ENCODE measurements at regions not wholly inside any gene's neighbourhood (a gene's known extent, or its start where the extent isn't known, plus 50 kb on each side); places are given as distances from the start of the nearest gene placed in this dataset.

GRCh38 chr1:50357186-50357585, 66.1 kb downstream of the DMRTA2 start:
- TF ChIP-seq EZH2 (IDR thresholded peaks at IDR 0.05; ENCODE audit: borderline replicate concordance, insufficient read depth, low read length, poor library complexity, severe bottlenecking) (no peak), CTCF (IDR thresholded peaks at IDR 0.05; ENCODE audit: poor library complexity, severe bottlenecking) (no peak), EP300 (conservative IDR thresholded peaks at IDR 0.05; ENCODE audit: poor library complexity, severe bottlenecking) (no peak), RAD21 (conservative IDR thresholded peaks at IDR 0.05) (no peak), TAF1 (IDR thresholded peaks at IDR 0.05; ENCODE audit: low read depth) (no peak), POLR2AphosphoS5 (IDR thresholded peaks at IDR 0.05) (no peak), SMC3 (conservative IDR thresholded peaks at IDR 0.05; ENCODE audit: poor library complexity) (no peak), MXI1 (conservative IDR thresholded peaks at IDR 0.05; ENCODE audit: poor library complexity, severe bottlenecking) (no peak)
- TF ChIP-seq, protein P1, sequence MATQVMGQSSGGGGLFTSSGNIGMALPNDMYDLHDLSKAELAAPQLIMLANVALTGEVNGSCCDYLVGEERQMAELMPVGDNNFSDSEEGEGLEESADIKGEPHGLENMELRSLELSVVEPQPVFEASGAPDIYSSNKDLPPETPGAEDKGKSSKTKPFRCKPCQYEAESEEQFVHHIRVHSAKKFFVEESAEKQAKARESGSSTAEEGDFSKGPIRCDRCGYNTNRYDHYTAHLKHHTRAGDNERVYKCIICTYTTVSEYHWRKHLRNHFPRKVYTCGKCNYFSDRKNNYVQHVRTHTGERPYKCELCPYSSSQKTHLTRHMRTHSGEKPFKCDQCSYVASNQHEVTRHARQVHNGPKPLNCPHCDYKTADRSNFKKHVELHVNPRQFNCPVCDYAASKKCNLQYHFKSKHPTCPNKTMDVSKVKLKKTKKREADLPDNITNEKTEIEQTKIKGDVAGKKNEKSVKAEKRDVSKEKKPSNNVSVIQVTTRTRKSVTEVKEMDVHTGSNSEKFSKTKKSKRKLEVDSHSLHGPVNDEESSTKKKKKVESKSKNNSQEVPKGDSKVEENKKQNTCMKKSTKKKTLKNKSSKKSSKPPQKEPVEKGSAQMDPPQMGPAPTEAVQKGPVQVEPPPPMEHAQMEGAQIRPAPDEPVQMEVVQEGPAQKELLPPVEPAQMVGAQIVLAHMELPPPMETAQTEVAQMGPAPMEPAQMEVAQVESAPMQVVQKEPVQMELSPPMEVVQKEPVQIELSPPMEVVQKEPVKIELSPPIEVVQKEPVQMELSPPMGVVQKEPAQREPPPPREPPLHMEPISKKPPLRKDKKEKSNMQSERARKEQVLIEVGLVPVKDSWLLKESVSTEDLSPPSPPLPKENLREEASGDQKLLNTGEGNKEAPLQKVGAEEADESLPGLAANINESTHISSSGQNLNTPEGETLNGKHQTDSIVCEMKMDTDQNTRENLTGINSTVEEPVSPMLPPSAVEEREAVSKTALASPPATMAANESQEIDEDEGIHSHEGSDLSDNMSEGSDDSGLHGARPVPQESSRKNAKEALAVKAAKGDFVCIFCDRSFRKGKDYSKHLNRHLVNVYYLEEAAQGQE (IDR thresholded peaks at IDR 0.05; ENCODE audit: borderline replicate concordance): no peak
